Endothelial cell (in vitro differentiated cells): ENCODE measurements at regions not wholly inside any gene's neighbourhood (a gene's known extent, or its start where the extent isn't known, plus 50 kb on each side); places are given as distances from the start of the nearest gene placed in this dataset.

ENCODE experiments used
- DNase-seq: peaks from one replicate; pipeline ENCODE4 v3.0.0; 2021; ENCODE audit warnings: low spot score
- H3K27ac Mint-ChIP-seq: one replicate; pipeline ENCODE4 v1.8.0; 2021; ENCODE audit warnings: mixed read lengths, inconsistent platforms; ENCODE audit not compliant: unreplicated experiment
- H3K27me3 Mint-ChIP-seq: one replicate; pipeline ENCODE4 v1.8.0; 2021; ENCODE audit warnings: mild to moderate bottlenecking, moderate library complexity, mixed read lengths, inconsistent platforms; ENCODE audit not compliant: unreplicated experiment
- H3K36me3 Mint-ChIP-seq: one replicate; pipeline ENCODE4 v1.8.0; 2021; ENCODE audit warnings: mild to moderate bottlenecking, low read depth, mixed read lengths, inconsistent platforms; ENCODE audit not compliant: unreplicated experiment
- H3K4me1 Mint-ChIP-seq: one replicate; pipeline ENCODE4 v1.8.0; 2021; ENCODE audit warnings: mild to moderate bottlenecking, mixed read lengths, inconsistent platforms; ENCODE audit not compliant: unreplicated experiment
- H3K4me3 Mint-ChIP-seq: one replicate; pipeline ENCODE4 v1.8.0; 2021; ENCODE audit warnings: mild to moderate bottlenecking, mixed read lengths, inconsistent platforms; ENCODE audit not compliant: unreplicated experiment
- H3K9me3 Mint-ChIP-seq: one replicate; pipeline ENCODE4 v1.8.0; 2021; ENCODE audit warnings: mixed read lengths, inconsistent platforms; ENCODE audit not compliant: unreplicated experiment
- CTCF ChIP-seq: fragments of 200-600 bp; sonication (generic); IDR thresholded peaks from one replicate; pipeline ENCODE4 v1.5.0; 2021; ENCODE audit warnings: antibody characterized with exemption; ENCODE audit not compliant: unreplicated experiment

- Mint-ChIP-seq H3K27ac (no peak overlapping the region), H3K4me3 (no peak overlapping the region), H3K36me3 (no peaks in the 10 kb centered on the region), H3K4me1 (no peaks in the 10 kb centered on the region), H3K27me3 (peaks cover 3% of the 10 kb centered on the region), H3K9me3 (no peaks in the 10 kb centered on the region)
- TF ChIP-seq CTCF: peak; percentile 25
- no peak for DNase-seq
These were observed 280.6 kb upstream of the ZFP42 start for GRCh38 chr4:187714957-187715356.

GRCh38 chr4:187715466-187715865 is 280.1 kb upstream of the ZFP42 start:
- no peaks in the 10 kb centered on the region for H3K4me1 Mint-ChIP-seq
- no peaks in the 10 kb centered on the region for H3K9me3 Mint-ChIP-seq
- H3K36me3 Mint-ChIP-seq: no peaks in the 10 kb centered on the region
- TF ChIP-seq CTCF: no peak
- no peak for DNase-seq
- no peak overlapping the region for H3K27ac Mint-ChIP-seq
- H3K27me3 Mint-ChIP-seq: peaks cover 2% of the 10 kb centered on the region
- H3K4me3 Mint-ChIP-seq: no peak overlapping the region

DNA sequence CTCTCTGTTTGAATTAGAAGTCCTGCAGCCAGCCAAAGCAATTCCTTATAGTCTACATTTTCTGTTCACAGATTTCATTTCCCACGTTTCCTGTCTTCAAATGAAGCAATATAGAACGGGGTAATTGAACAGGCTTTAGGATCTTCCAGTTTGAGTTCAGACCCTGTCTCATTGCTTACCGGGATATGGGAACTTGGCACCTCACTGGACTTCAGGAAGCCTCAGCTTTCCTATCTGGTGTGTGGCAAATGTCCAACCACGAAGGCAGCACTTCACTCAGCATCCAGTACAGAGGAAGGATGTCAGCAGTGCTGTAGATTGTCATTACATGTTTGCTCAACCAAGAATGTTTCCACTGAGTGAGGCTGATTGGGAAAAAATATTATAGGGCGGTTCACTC is 271.1 kb upstream of the ZFP42 start:
- no peaks in the 10 kb centered on the region for H3K27me3 Mint-ChIP-seq
- DNase-seq: no peak
- no peaks in the 10 kb centered on the region for H3K4me1 Mint-ChIP-seq
- TF ChIP-seq CTCF: no peak
- H3K36me3 Mint-ChIP-seq: no peaks in the 10 kb centered on the region
- H3K27ac Mint-ChIP-seq: no peak overlapping the region
- H3K9me3 Mint-ChIP-seq: no peaks in the 10 kb centered on the region
- H3K4me3 Mint-ChIP-seq: no peak overlapping the region

DNA sequence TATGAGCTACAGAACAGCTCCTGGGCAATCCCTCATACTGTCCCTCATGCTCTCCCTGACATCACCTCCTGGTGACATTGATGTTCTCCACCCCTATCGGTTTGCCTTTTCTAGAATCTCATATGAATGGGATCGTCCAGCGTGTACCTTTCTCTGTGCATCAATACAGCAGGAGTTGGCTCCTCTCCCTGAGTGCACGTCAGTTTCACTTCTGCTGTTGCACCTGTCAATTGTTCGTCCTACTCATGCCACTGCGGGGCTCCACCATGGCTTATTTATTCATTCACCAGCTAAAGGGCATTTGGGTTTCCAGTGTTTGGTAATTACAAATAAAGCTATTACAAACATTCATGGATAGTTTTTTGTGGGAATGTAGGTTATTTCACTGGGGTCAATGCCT is 269.1 kb upstream of the ZFP42 start:
- Mint-ChIP-seq H3K4me3 (no peak overlapping the region), H3K36me3 (no peaks in the 10 kb centered on the region), H3K27me3 (no peaks in the 10 kb centered on the region), H3K4me1 (no peaks in the 10 kb centered on the region), H3K9me3 (no peaks in the 10 kb centered on the region), H3K27ac (no peak overlapping the region)
- DNase-seq: no peak
- TF ChIP-seq CTCF: no peak

GRCh38 chr4:187732524-187732923 is 263.0 kb upstream of the ZFP42 start:
- peaks cover 2% of the 10 kb centered on the region for H3K4me1 Mint-ChIP-seq
- no peaks in the 10 kb centered on the region for H3K27me3 Mint-ChIP-seq
- no peaks in the 10 kb centered on the region for H3K9me3 Mint-ChIP-seq

More at GRCh38 chr4:187732524-187732923, 263.0 kb upstream of the ZFP42 start:
- DNase-seq: no peak
- H3K36me3 Mint-ChIP-seq: no peaks in the 10 kb centered on the region
- H3K27ac Mint-ChIP-seq: no peak overlapping the region
- no peak for TF ChIP-seq CTCF
- no peak overlapping the region for H3K4me3 Mint-ChIP-seq
